Stimulated activated CD8-positive, alpha-beta memory T cell treated with anti-CD3 and anti-CD28 coated beads, Interleukin-15, amount 100 ng/mL, for 48 hours (primary cell): ENCODE measurements at regions not wholly inside any gene's neighbourhood (a gene's known extent, or its start where the extent isn't known, plus 50 kb on each side); places are given as distances from the start of the nearest gene placed in this dataset.

Experiments used
- DNase-seq, 2 donors: peaks; one replicate each; pipeline ENCODE4 v3.0.0-alpha.2; 2020; ENCODE audit warnings: low read depth in 2 of 2

- no peak for DNase-seq
Observed at GRCh38 chr22:27564806-27565205, 236.8 kb downstream of the MN1 start.

- no peak for DNase-seq
Observed at GRCh38 chr22:27566602-27567001, 235.0 kb downstream of the MN1 start.

GRCh38 chr22:27568265-27568664, 233.3 kb downstream of the MN1 start:
- no peak for DNase-seq

- no peak for DNase-seq
Observed at GRCh38 chr22:27571463-27572277, 229.9 kb downstream of the MN1 start.

GRCh38 chr22:27572278-27572666, 229.3 kb downstream of the MN1 start:
- DNase-seq = no peak

GRCh38 chr22:27573280-27574001, 228.1 kb downstream of the MN1 start:
- no peak for DNase-seq

GRCh38 chr22:27574002-27574366, 227.6 kb downstream of the MN1 start:
- no peak for DNase-seq

- DNase-seq = no peak
Observed at GRCh38 chr22:27574651-27575050, 226.9 kb downstream of the MN1 start.

GRCh38 chr22:27575348-27575747, 226.2 kb downstream of the MN1 start:
- DNase-seq = no peak

GRCh38 chr22:27576413-27576812, 225.1 kb downstream of the MN1 start:
- no peak for DNase-seq

GRCh38 chr22:27576815-27577573, 224.6 kb downstream of the MN1 start:
- no peak for DNase-seq

GRCh38 chr22:27577574-27577969, 224.0 kb downstream of the MN1 start:
- no peak for DNase-seq

- no peak for DNase-seq
Observed at GRCh38 chr22:27578937-27579617, 222.5 kb downstream of the MN1 start.

GRCh38 chr22:27580311-27580897, 221.2 kb downstream of the MN1 start:
- no peak for DNase-seq

- DNase-seq = no peak
Observed at GRCh38 chr22:27581236-27581635, 220.3 kb downstream of the MN1 start.

- no peak for DNase-seq
Observed at GRCh38 chr22:27581688-27582087, 219.9 kb downstream of the MN1 start.

GRCh38 chr22:27583856-27584255, 217.7 kb downstream of the MN1 start:
- DNase-seq = no peak

- no peak for DNase-seq
Observed at GRCh38 chr22:27585141-27585540, 216.4 kb downstream of the MN1 start.

- no peak for DNase-seq
Observed at GRCh38 chr22:27588268-27588667, 213.3 kb downstream of the MN1 start.

GRCh38 chr22:27588915-27589314, 212.6 kb downstream of the MN1 start:
- DNase-seq = no peak

GRCh38 chr22:27591060-27591459, 210.5 kb downstream of the MN1 start:
- no peak for DNase-seq

GRCh38 chr22:27593378-27593777, 208.2 kb downstream of the MN1 start:
- DNase-seq = no peak
